ENCODE measurements at regions not wholly inside any gene's neighbourhood (a gene's known extent, or its start where the extent isn't known, plus 50 kb on each side); places are given as distances from the start of the nearest gene placed in this dataset.

- CTCF ChIA-PET: no interaction called here
- RAD21 ChIA-PET (ENCODE audit: low non-redundant PET in 1 of 2, low total read pairs in 2 of 2, uncharacterized antibody in 2 of 2, unreplicated experiment in 2 of 2): no interaction called here
- intact Hi-C loops (cut with micrococcal nuclease): no loop called here
These were observed 68.5 kb upstream of the DUSP22 start for GRCh38 chr6:223763-224162.

More at GRCh38 chr6:223763-224162, 68.5 kb upstream of the DUSP22 start:
- DNase-seq (ENCODE audit: low read depth, low spot score) (no peak), ATAC-seq (no peak)
- no peak overlapping the region for H3K4me2 ChIP-seq (ENCODE audit: low read length)
- H4K20me1 ChIP-seq (ENCODE audit: insufficient read depth): no peaks in the 10 kb centered on the region
- H3K27ac ChIP-seq (ENCODE audit: low read depth, low read length): no peak overlapping the region
- H3K4me3 ChIP-seq (replicated peaks in 1 of 2; ENCODE audit: low read depth in 1 of 2, low read length in 2 of 2): no peak overlapping the region
- no peaks in the 10 kb centered on the region for H3K79me2 ChIP-seq (ENCODE audit: insufficient read depth, low read length)
- H3K4me1 ChIP-seq (ENCODE audit: control insufficient read depth in 1 of 2, insufficient read depth in 2 of 2, low read length in 2 of 2): no peaks in the 10 kb centered on the region
- TF ChIP-seq SIN3A (IDR thresholded peaks at IDR 0.05; ENCODE audit: low read depth) (no peak), POLR2AphosphoS5 (IDR thresholded peaks at IDR 0.05; ENCODE audit: low read depth, low read length) (no peak), JUND (IDR thresholded peaks at IDR 0.05) (no peak), EGR1 (IDR thresholded peaks at IDR 0.05; ENCODE audit: low read depth) (no peak), FOSL1 (IDR thresholded peaks at IDR 0.05; ENCODE audit: low read depth) (no peak), RAD21 (IDR thresholded peaks at IDR 0.05; ENCODE audit: low read depth) (no peak), ZNF274 (IDR thresholded peaks at IDR 0.05; ENCODE audit: low read depth, low read length) (no peak), CBX3 (IDR thresholded peaks at IDR 0.05; ENCODE audit: low read depth) (no peak), CEBPB (IDR thresholded peaks at IDR 0.05; ENCODE audit: low read depth) (no peak), ZFX (IDR thresholded peaks at IDR 0.05) (no peak), POLR2A (IDR thresholded peaks at IDR 0.05; ENCODE audit: borderline replicate concordance, extremely low read depth, insufficient read depth, insufficient read length) (no peak), SRF (IDR thresholded peaks at IDR 0.05; ENCODE audit: low read depth) (no peak)
- TF ChIP-seq, protein P1, sequence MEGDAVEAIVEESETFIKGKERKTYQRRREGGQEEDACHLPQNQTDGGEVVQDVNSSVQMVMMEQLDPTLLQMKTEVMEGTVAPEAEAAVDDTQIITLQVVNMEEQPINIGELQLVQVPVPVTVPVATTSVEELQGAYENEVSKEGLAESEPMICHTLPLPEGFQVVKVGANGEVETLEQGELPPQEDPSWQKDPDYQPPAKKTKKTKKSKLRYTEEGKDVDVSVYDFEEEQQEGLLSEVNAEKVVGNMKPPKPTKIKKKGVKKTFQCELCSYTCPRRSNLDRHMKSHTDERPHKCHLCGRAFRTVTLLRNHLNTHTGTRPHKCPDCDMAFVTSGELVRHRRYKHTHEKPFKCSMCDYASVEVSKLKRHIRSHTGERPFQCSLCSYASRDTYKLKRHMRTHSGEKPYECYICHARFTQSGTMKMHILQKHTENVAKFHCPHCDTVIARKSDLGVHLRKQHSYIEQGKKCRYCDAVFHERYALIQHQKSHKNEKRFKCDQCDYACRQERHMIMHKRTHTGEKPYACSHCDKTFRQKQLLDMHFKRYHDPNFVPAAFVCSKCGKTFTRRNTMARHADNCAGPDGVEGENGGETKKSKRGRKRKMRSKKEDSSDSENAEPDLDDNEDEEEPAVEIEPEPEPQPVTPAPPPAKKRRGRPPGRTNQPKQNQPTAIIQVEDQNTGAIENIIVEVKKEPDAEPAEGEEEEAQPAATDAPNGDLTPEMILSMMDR (IDR thresholded peaks at IDR 0.05 in 2 of 3, conservative IDR thresholded peaks at IDR 0.05 in 1 of 3; ENCODE audit: borderline replicate concordance in 1 of 3, insufficient read depth in 1 of 3, low read depth in 2 of 3, low read length in 2 of 3): no peak
- TF ChIP-seq, protein P2, sequence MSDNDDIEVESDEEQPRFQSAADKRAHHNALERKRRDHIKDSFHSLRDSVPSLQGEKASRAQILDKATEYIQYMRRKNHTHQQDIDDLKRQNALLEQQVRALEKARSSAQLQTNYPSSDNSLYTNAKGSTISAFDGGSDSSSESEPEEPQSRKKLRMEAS (IDR thresholded peaks at IDR 0.05): no peak
- TF ChIP-seq, protein P3, sequence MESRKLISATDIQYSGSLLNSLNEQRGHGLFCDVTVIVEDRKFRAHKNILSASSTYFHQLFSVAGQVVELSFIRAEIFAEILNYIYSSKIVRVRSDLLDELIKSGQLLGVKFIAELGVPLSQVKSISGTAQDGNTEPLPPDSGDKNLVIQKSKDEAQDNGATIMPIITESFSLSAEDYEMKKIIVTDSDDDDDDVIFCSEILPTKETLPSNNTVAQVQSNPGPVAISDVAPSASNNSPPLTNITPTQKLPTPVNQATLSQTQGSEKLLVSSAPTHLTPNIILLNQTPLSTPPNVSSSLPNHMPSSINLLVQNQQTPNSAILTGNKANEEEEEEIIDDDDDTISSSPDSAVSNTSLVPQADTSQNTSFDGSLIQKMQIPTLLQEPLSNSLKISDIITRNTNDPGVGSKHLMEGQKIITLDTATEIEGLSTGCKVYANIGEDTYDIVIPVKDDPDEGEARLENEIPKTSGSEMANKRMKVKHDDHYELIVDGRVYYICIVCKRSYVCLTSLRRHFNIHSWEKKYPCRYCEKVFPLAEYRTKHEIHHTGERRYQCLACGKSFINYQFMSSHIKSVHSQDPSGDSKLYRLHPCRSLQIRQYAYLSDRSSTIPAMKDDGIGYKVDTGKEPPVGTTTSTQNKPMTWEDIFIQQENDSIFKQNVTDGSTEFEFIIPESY (IDR thresholded peaks at IDR 0.05; ENCODE audit: extremely low read depth, insufficient replicate concordance, low read length): no peak
- H3K9ac ChIP-seq (ENCODE audit: low read length): no peak overlapping the region
- no peaks in the 10 kb centered on the region for H3K9me3 ChIP-seq (ENCODE audit: control insufficient read depth in 1 of 2, insufficient read depth in 1 of 2, low read depth in 1 of 2, low read length in 2 of 2)
- H3K9me2 ChIP-seq (ENCODE audit: insufficient read depth): no peaks in the 10 kb centered on the region
- no peaks in the 10 kb centered on the region for H3K36me3 ChIP-seq (ENCODE audit: control insufficient read depth in 1 of 2, insufficient read depth in 2 of 2, low read length in 2 of 2)
- H2AFZ ChIP-seq (ENCODE audit: low read depth, low read length, poor library complexity, severe bottlenecking): no peak overlapping the region
- H3K27me3 ChIP-seq (ENCODE audit: insufficient read depth, low read length): peaks cover 11% of the 10 kb centered on the region; the same call in 1 of the 2 replicates
- POLR2A ChIA-PET: no interaction called here
- no TSS peak for BruUV-seq (replicated peaks)

Data from HCT116 (cell line).